ENCODE measurements at regions not wholly inside any gene's neighbourhood (a gene's known extent, or its start where the extent isn't known, plus 50 kb on each side); places are given as distances from the start of the nearest gene placed in this dataset.

GRCh38 chr2:35785564-35785963 lies 570.0 kb upstream of the CRIM1 start:
- TF ChIP-seq MAX (IDR thresholded peaks at IDR 0.05; ENCODE audit: low read depth, low read length), result no peak
- TF ChIP-seq CTCF (IDR thresholded peaks at IDR 0.05; ENCODE audit: low read depth, low read length), result no peak
- no peak for TF ChIP-seq MYC (IDR thresholded peaks at IDR 0.05; ENCODE audit: low read depth, low read length)
- no peak for TF ChIP-seq POLR2A (IDR thresholded peaks at IDR 0.05; ENCODE audit: extremely low read depth, insufficient read length)
- H3K4me3 ChIP-seq (ENCODE audit: low read depth, low read length), result no peak overlapping the region
- no peak for DNase-seq (ENCODE audit: low read depth)

GRCh38 chr2:35784777-35785176 lies 570.8 kb upstream of the CRIM1 start:
- no peak for TF ChIP-seq MYC (IDR thresholded peaks at IDR 0.05; ENCODE audit: low read depth, low read length)
- DNase-seq (ENCODE audit: low read depth), result no peak
- no peak overlapping the region for H3K4me3 ChIP-seq (ENCODE audit: low read depth, low read length)

- DNase-seq (ENCODE audit: low read depth), result no peak
- TF ChIP-seq MYC (IDR thresholded peaks at IDR 0.05; ENCODE audit: low read depth, low read length) (no peak), POLR2A (IDR thresholded peaks at IDR 0.05; ENCODE audit: extremely low read depth, insufficient read length) (no peak), CTCF (IDR thresholded peaks at IDR 0.05; ENCODE audit: low read depth, low read length) (no peak), MAX (IDR thresholded peaks at IDR 0.05; ENCODE audit: low read depth, low read length) (no peak)
- H3K4me3 ChIP-seq (ENCODE audit: low read depth, low read length), result no peak overlapping the region
Observed at GRCh38 chr2:35783723-35784122, 571.9 kb upstream of the CRIM1 start.

GRCh38 chr2:35741556-35741955 lies 614.0 kb upstream of the CRIM1 start:
- DNase-seq (ENCODE audit: low read depth), result peak; percentile 6
- TF ChIP-seq POLR2A (IDR thresholded peaks at IDR 0.05; ENCODE audit: extremely low read depth, insufficient read length) (no peak), MYC (IDR thresholded peaks at IDR 0.05; ENCODE audit: low read depth, low read length) (no peak), CTCF (IDR thresholded peaks at IDR 0.05; ENCODE audit: low read depth, low read length) (no peak), MAX (IDR thresholded peaks at IDR 0.05; ENCODE audit: low read depth, low read length) (no peak)
- H3K4me3 ChIP-seq (ENCODE audit: low read depth, low read length), result no peak overlapping the region

- no peak for DNase-seq (ENCODE audit: low read depth)
- H3K4me3 ChIP-seq (ENCODE audit: low read depth, low read length), result no peak overlapping the region
- no peak for TF ChIP-seq CTCF (IDR thresholded peaks at IDR 0.05; ENCODE audit: low read depth, low read length)
- no peak for TF ChIP-seq MAX (IDR thresholded peaks at IDR 0.05; ENCODE audit: low read depth, low read length)
Observed at GRCh38 chr2:35731674-35732073, 623.9 kb upstream of the CRIM1 start.

GRCh38 chr2:35714883-35715282 lies 640.7 kb upstream of the CRIM1 start:
- no peak for TF ChIP-seq MAX (IDR thresholded peaks at IDR 0.05; ENCODE audit: low read depth, low read length)
- TF ChIP-seq CTCF (IDR thresholded peaks at IDR 0.05; ENCODE audit: low read depth, low read length), result no peak
- no peak for TF ChIP-seq POLR2A (IDR thresholded peaks at IDR 0.05; ENCODE audit: extremely low read depth, insufficient read length)
- no peak for TF ChIP-seq MYC (IDR thresholded peaks at IDR 0.05; ENCODE audit: low read depth, low read length)
- no peak for DNase-seq (ENCODE audit: low read depth)
- H3K4me3 ChIP-seq (ENCODE audit: low read depth, low read length), result no peak overlapping the region
